ENCODE measurements at regions not wholly inside any gene's neighbourhood (a gene's known extent, or its start where the extent isn't known, plus 50 kb on each side); places are given as distances from the start of the nearest gene placed in this dataset.

GRCh38 chr6:50120300-50120699 lies 70.6 kb upstream of the DEFB112 start:
- Histone ChIP-seq H3K9ac (ENCODE audit: low read length) (no peak overlapping the region), H3K27me3 (ENCODE audit: insufficient read depth, low read length, poor library complexity) (no peaks in the 10 kb centered on the region), H2BK15ac (replicated peaks; ENCODE audit: low read depth) (no peak overlapping the region), H3K36me3 (ENCODE audit: control insufficient read depth, insufficient read depth, low read length) (no peaks in the 10 kb centered on the region), H3K27ac (ENCODE audit: low read depth, low read length) (no peak overlapping the region), H3K79me1 (ENCODE audit: low read length) (no peaks in the 10 kb centered on the region), H2BK5ac (ENCODE audit: low read length) (no peak overlapping the region), H3K4me1 (ENCODE audit: control insufficient read depth, low read depth, low read length) (no peaks in the 10 kb centered on the region), H3K79me2 (ENCODE audit: control insufficient read depth, insufficient read depth, low read length) (no peaks in the 10 kb centered on the region), H2BK120ac (ENCODE audit: low read depth, low read length) (no peak overlapping the region), H3K18ac (ENCODE audit: low read length) (no peak overlapping the region), H4K8ac (ENCODE audit: low read depth, low read length) (no peak overlapping the region), H3K56ac (ENCODE audit: low read length) (no peak overlapping the region), H3K4ac (ENCODE audit: low read depth, low read length) (no peak overlapping the region), H2AK5ac (ENCODE audit: low read length) (no peak overlapping the region), H3K23ac (ENCODE audit: low read length) (no peak overlapping the region), H3K4me2 (ENCODE audit: low read length) (no peak overlapping the region), H4K5ac (ENCODE audit: low read length) (no peak overlapping the region), H3K4me3 (ENCODE audit: low read length) (no peak overlapping the region)
- no peak for DNase-seq
- WGBS (ENCODE audit: extremely low coverage, insufficient coverage, low lambda C conversion rate) = no CpG with 5 or more reads among the region's 3 CpGs

GRCh38 chr6:50123688-50124087 lies 74.0 kb upstream of the DEFB112 start:
- no peak overlapping the region for H3K4ac ChIP-seq (ENCODE audit: low read depth, low read length)
- H2AK5ac ChIP-seq (ENCODE audit: low read length) = no peak overlapping the region
- no peak for DNase-seq
- H3K18ac ChIP-seq (ENCODE audit: low read length) = no peak overlapping the region
- H3K4me1 ChIP-seq (ENCODE audit: control insufficient read depth, low read depth, low read length) = no peaks in the 10 kb centered on the region
- H3K56ac ChIP-seq (ENCODE audit: low read length) = no peak overlapping the region
- no peaks in the 10 kb centered on the region for H3K27me3 ChIP-seq (ENCODE audit: insufficient read depth, low read length, poor library complexity)
- no peak overlapping the region for H2BK15ac ChIP-seq (replicated peaks; ENCODE audit: low read depth)
- H3K4me3 ChIP-seq (ENCODE audit: low read length) = no peak overlapping the region
- no peak overlapping the region for H3K23ac ChIP-seq (ENCODE audit: low read length)
- H3K36me3 ChIP-seq (ENCODE audit: control insufficient read depth, insufficient read depth, low read length) = no peaks in the 10 kb centered on the region
- no peak overlapping the region for H2BK120ac ChIP-seq (ENCODE audit: low read depth, low read length)
- H3K9ac ChIP-seq (ENCODE audit: low read length) = no peak overlapping the region
- no peak overlapping the region for H4K5ac ChIP-seq (ENCODE audit: low read length)
- no peak overlapping the region for H3K27ac ChIP-seq (ENCODE audit: low read depth, low read length)
- H2BK5ac ChIP-seq (ENCODE audit: low read length) = no peak overlapping the region
- H3K79me2 ChIP-seq (ENCODE audit: control insufficient read depth, insufficient read depth, low read length) = no peaks in the 10 kb centered on the region
- no peaks in the 10 kb centered on the region for H3K79me1 ChIP-seq (ENCODE audit: low read length)
- no peak overlapping the region for H4K8ac ChIP-seq (ENCODE audit: low read depth, low read length)
- no peak overlapping the region for H3K4me2 ChIP-seq (ENCODE audit: low read length)

- Histone ChIP-seq H3K4ac (ENCODE audit: low read depth, low read length) (no peak overlapping the region), H3K27ac (ENCODE audit: low read depth, low read length) (no peak overlapping the region), H3K79me1 (ENCODE audit: low read length) (no peaks in the 10 kb centered on the region), H2BK15ac (replicated peaks; ENCODE audit: low read depth) (no peak overlapping the region), H3K18ac (ENCODE audit: low read length) (no peak overlapping the region), H3K27me3 (ENCODE audit: insufficient read depth, low read length, poor library complexity) (no peaks in the 10 kb centered on the region), H4K8ac (ENCODE audit: low read depth, low read length) (no peak overlapping the region), H2BK5ac (ENCODE audit: low read length) (no peak overlapping the region), H3K4me3 (ENCODE audit: low read length) (no peak overlapping the region), H3K36me3 (ENCODE audit: control insufficient read depth, insufficient read depth, low read length) (no peaks in the 10 kb centered on the region), H3K56ac (ENCODE audit: low read length) (no peak overlapping the region), H2AK5ac (ENCODE audit: low read length) (no peak overlapping the region), H3K23ac (ENCODE audit: low read length) (no peak overlapping the region), H3K4me2 (ENCODE audit: low read length) (no peak overlapping the region), H3K79me2 (ENCODE audit: control insufficient read depth, insufficient read depth, low read length) (no peaks in the 10 kb centered on the region), H3K4me1 (ENCODE audit: control insufficient read depth, low read depth, low read length) (no peaks in the 10 kb centered on the region), H2BK120ac (ENCODE audit: low read depth, low read length) (no peak overlapping the region), H4K5ac (ENCODE audit: low read length) (no peak overlapping the region), H3K9ac (ENCODE audit: low read length) (no peak overlapping the region)
- WGBS (ENCODE audit: extremely low coverage, insufficient coverage, low lambda C conversion rate) = no CpG with 5 or more reads among the region's 2 CpGs
- no peak for DNase-seq
Measured at GRCh38 chr6:50124572-50124971, 74.8 kb upstream of the DEFB112 start.

- no peak overlapping the region for H3K23ac ChIP-seq (ENCODE audit: low read length)
- H2AK5ac ChIP-seq (ENCODE audit: low read length) = no peak overlapping the region
- no peak overlapping the region for H4K8ac ChIP-seq (ENCODE audit: low read depth, low read length)
- no peaks in the 10 kb centered on the region for H3K27me3 ChIP-seq (ENCODE audit: insufficient read depth, low read length, poor library complexity)
- WGBS (ENCODE audit: extremely low coverage, insufficient coverage, low lambda C conversion rate) = no CpG with 5 or more reads among the region's 2 CpGs
- no peak overlapping the region for H3K18ac ChIP-seq (ENCODE audit: low read length)
- H3K79me1 ChIP-seq (ENCODE audit: low read length) = no peaks in the 10 kb centered on the region
- no peak overlapping the region for H3K56ac ChIP-seq (ENCODE audit: low read length)
- no peak overlapping the region for H2BK15ac ChIP-seq (replicated peaks; ENCODE audit: low read depth)
- H3K4me3 ChIP-seq (ENCODE audit: low read length) = no peak overlapping the region
- peak; percentile 1 for DNase-seq
- no peak overlapping the region for H3K9ac ChIP-seq (ENCODE audit: low read length)
- no peaks in the 10 kb centered on the region for H3K36me3 ChIP-seq (ENCODE audit: control insufficient read depth, insufficient read depth, low read length)
- no peak overlapping the region for H2BK120ac ChIP-seq (ENCODE audit: low read depth, low read length)
- H2BK5ac ChIP-seq (ENCODE audit: low read length) = no peak overlapping the region
- no peak overlapping the region for H3K27ac ChIP-seq (ENCODE audit: low read depth, low read length)
- H3K79me2 ChIP-seq (ENCODE audit: control insufficient read depth, insufficient read depth, low read length) = no peaks in the 10 kb centered on the region
- no peak overlapping the region for H4K5ac ChIP-seq (ENCODE audit: low read length)
- H3K4me2 ChIP-seq (ENCODE audit: low read length) = no peak overlapping the region
- H3K4me1 ChIP-seq (ENCODE audit: control insufficient read depth, low read depth, low read length) = no peaks in the 10 kb centered on the region
- no peak overlapping the region for H3K4ac ChIP-seq (ENCODE audit: low read depth, low read length)
Measured at GRCh38 chr6:50128420-50129005, 78.8 kb upstream of the DEFB112 start.

GRCh38 chr6:50135968-50136367 lies 86.2 kb upstream of the DEFB112 start:
- no peak overlapping the region for H3K4ac ChIP-seq (ENCODE audit: low read depth, low read length)
- H3K56ac ChIP-seq (ENCODE audit: low read length) = no peak overlapping the region
- H3K9ac ChIP-seq (ENCODE audit: low read length) = no peak overlapping the region
- no peaks in the 10 kb centered on the region for H3K4me1 ChIP-seq (ENCODE audit: control insufficient read depth, low read depth, low read length)
- no peak overlapping the region for H4K5ac ChIP-seq (ENCODE audit: low read length)
- no peak overlapping the region for H3K18ac ChIP-seq (ENCODE audit: low read length)
- no peaks in the 10 kb centered on the region for H3K79me1 ChIP-seq (ENCODE audit: low read length)
- H3K27ac ChIP-seq (ENCODE audit: low read depth, low read length) = no peak overlapping the region
- H4K8ac ChIP-seq (ENCODE audit: low read depth, low read length) = no peak overlapping the region
- no peak overlapping the region for H2AK5ac ChIP-seq (ENCODE audit: low read length)
- no peak overlapping the region for H3K23ac ChIP-seq (ENCODE audit: low read length)
- no peak overlapping the region for H2BK120ac ChIP-seq (ENCODE audit: low read depth, low read length)
- no peak for DNase-seq
- no CpG with 5 or more reads among the region's 1 CpG for WGBS (ENCODE audit: extremely low coverage, insufficient coverage, low lambda C conversion rate)
- H3K36me3 ChIP-seq (ENCODE audit: control insufficient read depth, insufficient read depth, low read length) = no peaks in the 10 kb centered on the region
- H3K4me3 ChIP-seq (ENCODE audit: low read length) = no peak overlapping the region
- no peaks in the 10 kb centered on the region for H3K79me2 ChIP-seq (ENCODE audit: control insufficient read depth, insufficient read depth, low read length)
- H2BK5ac ChIP-seq (ENCODE audit: low read length) = no peak overlapping the region
- no peak overlapping the region for H2BK15ac ChIP-seq (replicated peaks; ENCODE audit: low read depth)
- no peak overlapping the region for H3K4me2 ChIP-seq (ENCODE audit: low read length)
- no peaks in the 10 kb centered on the region for H3K27me3 ChIP-seq (ENCODE audit: insufficient read depth, low read length, poor library complexity)

GRCh38 chr6:50141100-50141499 lies 91.4 kb upstream of the DEFB112 start:
- H3K4me2 ChIP-seq (ENCODE audit: low read length) = no peak overlapping the region
- H2BK120ac ChIP-seq (ENCODE audit: low read depth, low read length) = no peak overlapping the region
- H4K8ac ChIP-seq (ENCODE audit: low read depth, low read length) = no peak overlapping the region
- no peak for DNase-seq
- H3K27ac ChIP-seq (ENCODE audit: low read depth, low read length) = no peak overlapping the region
- H3K9ac ChIP-seq (ENCODE audit: low read length) = no peak overlapping the region
- no peak overlapping the region for H4K5ac ChIP-seq (ENCODE audit: low read length)
- no peaks in the 10 kb centered on the region for H3K79me2 ChIP-seq (ENCODE audit: control insufficient read depth, insufficient read depth, low read length)
- H2BK15ac ChIP-seq (replicated peaks; ENCODE audit: low read depth) = no peak overlapping the region
- H3K56ac ChIP-seq (ENCODE audit: low read length) = no peak overlapping the region
- H3K23ac ChIP-seq (ENCODE audit: low read length) = no peak overlapping the region
- H3K79me1 ChIP-seq (ENCODE audit: low read length) = no peaks in the 10 kb centered on the region
- no peaks in the 10 kb centered on the region for H3K36me3 ChIP-seq (ENCODE audit: control insufficient read depth, insufficient read depth, low read length)
- no peak overlapping the region for H3K18ac ChIP-seq (ENCODE audit: low read length)
- no peak overlapping the region for H2BK5ac ChIP-seq (ENCODE audit: low read length)
- no peaks in the 10 kb centered on the region for H3K4me1 ChIP-seq (ENCODE audit: control insufficient read depth, low read depth, low read length)
- no peak overlapping the region for H2AK5ac ChIP-seq (ENCODE audit: low read length)
- no peak overlapping the region for H3K4me3 ChIP-seq (ENCODE audit: low read length)
- no peak overlapping the region for H3K4ac ChIP-seq (ENCODE audit: low read depth, low read length)
- no peaks in the 10 kb centered on the region for H3K27me3 ChIP-seq (ENCODE audit: insufficient read depth, low read length, poor library complexity)

Data from mesendoderm (in vitro differentiated cells).